ENCODE measurements at regions not wholly inside any gene's neighbourhood (a gene's known extent, or its start where the extent isn't known, plus 50 kb on each side); places are given as distances from the start of the nearest gene placed in this dataset.

- TF ChIP-seq POLR2AphosphoS5 (IDR thresholded peaks at IDR 0.05; ENCODE audit: low read depth, low read length) = no peak
- no peak for TF ChIP-seq TAF1 (IDR thresholded peaks at IDR 0.05; ENCODE audit: borderline replicate concordance, low read depth, low read length)
Observed at GRCh38 chr7:57218196-57218716, 86.0 kb upstream of the ZNF479 start.

Data from GM12892 (cell line).